ENCODE measurements at regions not wholly inside any gene's neighbourhood (a gene's known extent, or its start where the extent isn't known, plus 50 kb on each side); places are given as distances from the start of the nearest gene placed in this dataset.
"Not testable (repeated sequence)": the region's sequence is repeated elsewhere in the genome, so short reads cannot be mapped to it uniquely, and the experiment has no call there.

- H3K4me3 ChIP-seq (ENCODE audit: low read depth, poor library complexity, severe bottlenecking), result no peak overlapping the region
- no peak for DNase-seq (ENCODE audit: low spot score in 2 of 2)
- no peak for TF ChIP-seq POLR2A (IDR thresholded peaks at IDR 0.05)
- TF ChIP-seq CTCF (IDR thresholded peaks at IDR 0.05), result no peak
- intact Hi-C loops (cut with DNase I; ENCODE audit: low total_unique reads), result no loop called here
- WGBS, 2 donors, result 87 to 93% methylated on average over 1 of the region's 1 CpG
Observed at GRCh38 chr5:63101870-63102269, 523.3 kb downstream of the LRRC70 start.

GRCh38 chr5:63097286-63097685 lies 518.7 kb downstream of the LRRC70 start:
- intact Hi-C loops (cut with DNase I; ENCODE audit: low total_unique reads), result no loop called here
- no peak overlapping the region for H3K4me3 ChIP-seq (ENCODE audit: low read depth, poor library complexity, severe bottlenecking)
- 97 to 98% methylated on average over 1 of the region's 1 CpG for WGBS, 2 donors
- TF ChIP-seq CTCF (IDR thresholded peaks at IDR 0.05), result no peak
- no peak for TF ChIP-seq POLR2A (IDR thresholded peaks at IDR 0.05)
- no peak for DNase-seq (ENCODE audit: low spot score in 2 of 2)

- no peak for DNase-seq (ENCODE audit: low spot score in 2 of 2)
- intact Hi-C loops (cut with DNase I; ENCODE audit: low total_unique reads), result no loop called here
- 74 to 76% methylated on average over 6 of the region's 6 CpGs for WGBS, 2 donors
- no peak overlapping the region for H3K4me3 ChIP-seq (ENCODE audit: low read depth, poor library complexity, severe bottlenecking)
- no peak for TF ChIP-seq CTCF (IDR thresholded peaks at IDR 0.05)
- TF ChIP-seq POLR2A (IDR thresholded peaks at IDR 0.05), result no peak
Observed at GRCh38 chr5:63094730-63095129, 516.1 kb downstream of the LRRC70 start.

- TF ChIP-seq POLR2A (IDR thresholded peaks at IDR 0.05) (no peak), CTCF (IDR thresholded peaks at IDR 0.05) (no peak)
- no peak overlapping the region for H3K4me3 ChIP-seq (ENCODE audit: low read depth, poor library complexity, severe bottlenecking)
- DNase-seq (ENCODE audit: low spot score in 2 of 2), result no peak
- intact Hi-C loops (cut with DNase I; ENCODE audit: low total_unique reads), result no loop called here
- WGBS, 2 donors, result 54 to 76% methylated on average over 1 of the region's 1 CpG
Observed at GRCh38 chr5:63089147-63089546, 510.5 kb downstream of the LRRC70 start.

GRCh38 chr5:63085561-63085960 lies 506.9 kb downstream of the LRRC70 start:
- DNase-seq (ENCODE audit: low spot score in 2 of 2), result no peak
- 39 to 51% methylated on average over 2 of the region's 2 CpGs for WGBS, 2 donors
- intact Hi-C loops (cut with DNase I; ENCODE audit: low total_unique reads), result no loop called here
- TF ChIP-seq POLR2A (IDR thresholded peaks at IDR 0.05), result no peak
- no peak for TF ChIP-seq CTCF (IDR thresholded peaks at IDR 0.05)
- H3K4me3 ChIP-seq (ENCODE audit: low read depth, poor library complexity, severe bottlenecking), result no peak overlapping the region

- H3K4me3 ChIP-seq (ENCODE audit: low read depth, poor library complexity, severe bottlenecking); DNase-seq (ENCODE audit: low spot score in 2 of 2); intact Hi-C loops (cut with DNase I; ENCODE audit: low total_unique reads): not testable (repeated sequence)
- 97 to 100% methylated on average over 4 to 20 of the region's 22 CpGs for WGBS, 2 donors
Observed at GRCh38 chr5:63083689-63084088, 505.1 kb downstream of the LRRC70 start.

All from lower leg skin (tissue), 4 donors.